GM23248 (cell line): ENCODE measurements at regions not wholly inside any gene's neighbourhood (a gene's known extent, or its start where the extent isn't known, plus 50 kb on each side); places are given as distances from the start of the nearest gene placed in this dataset.
"Not testable (repeated sequence)": the region's sequence is repeated elsewhere in the genome, so short reads cannot be mapped to it uniquely, and the experiment has no call there.

ENCODE experiments used
- DNase-seq: peaks from one replicate; pipeline ENCODE4 v3.0.0-alpha.2; 2015
- H2AFZ ChIP-seq: fragments of 200-600 bp; sonication (generic); 2 replicates; pipeline ENCODE4 v1.6.1; 2016; ENCODE audit warnings: antibody characterized with exemption
- H3F3A ChIP-seq: fragments of 200-600 bp; sonication (generic); 2 replicates; pipeline ENCODE4 v1.6.1; 2016; ENCODE audit warnings: mild to moderate bottlenecking, antibody characterized with exemption, mixed run types; ENCODE audit not compliant: insufficient read depth
- H3K27ac ChIP-seq: fragments of 200-600 bp; sonication (generic); 2 replicates; pipeline ENCODE4 v1.5.1; 2016; ENCODE audit warnings: mild to moderate bottlenecking
- H3K27me3 ChIP-seq: fragments of 200-600 bp; sonication (generic); replicated peaks from 2 replicates; pipeline ENCODE4 v1.6.1; 2016; ENCODE audit warnings: mild to moderate bottlenecking; ENCODE audit not compliant: insufficient read depth
- H3K36me3 ChIP-seq: fragments of 200-600 bp; sonication (generic); 2 replicates; pipeline ENCODE4 v1.6.1; 2016; ENCODE audit warnings: low read depth, mild to moderate bottlenecking
- H3K4me1 ChIP-seq: fragments of 200-600 bp; sonication (generic); 2 replicates; pipeline ENCODE4 v1.6.1; 2016; ENCODE audit warnings: mild to moderate bottlenecking; ENCODE audit not compliant: insufficient read depth
- H3K4me2 ChIP-seq: fragments of 200-600 bp; sonication (generic); one replicate; pipeline ENCODE4 v1.6.1; 2016; ENCODE audit warnings: mild to moderate bottlenecking; ENCODE audit not compliant: unreplicated experiment
- H3K4me3 ChIP-seq: fragments of 200-600 bp; sonication (generic); 2 replicates; pipeline ENCODE4 v1.5.1; 2016; ENCODE audit warnings: mild to moderate bottlenecking
- H3K79me2 ChIP-seq: fragments of 200-600 bp; sonication (generic); 2 replicates; pipeline ENCODE4 v1.6.1; 2016; ENCODE audit warnings: mild to moderate bottlenecking; ENCODE audit not compliant: insufficient read depth
- H3K9ac ChIP-seq: fragments of 200-600 bp; sonication (generic); 2 replicates; pipeline ENCODE4 v1.6.1; 2016; ENCODE audit warnings: mild to moderate bottlenecking
- H3K9me2 ChIP-seq: fragments of 200-600 bp; sonication (generic); 2 replicates; pipeline ENCODE4 v1.6.1; 2016; ENCODE audit warnings: mixed run types, mild to moderate bottlenecking, moderate library complexity; ENCODE audit not compliant: insufficient read depth
- H3K9me3 ChIP-seq: fragments of 200-600 bp; sonication (generic); one replicate; pipeline ENCODE4 v1.6.1; 2017; ENCODE audit warnings: low read depth
- H4K20me1 ChIP-seq: fragments of 200-600 bp; sonication (generic); 2 replicates; pipeline ENCODE4 v1.6.0; 2016; ENCODE audit not compliant: insufficient read depth
- EZH2 ChIP-seq: fragments of 200-600 bp; sonication (generic); IDR thresholded peaks from 2 replicates; pipeline ENCODE4 v1.6.1; 2018; ENCODE audit warnings: antibody characterized with exemption, mild to moderate bottlenecking; ENCODE audit not compliant: insufficient read depth, poor library complexity, severe bottlenecking
- EZH2phosphoT487 ChIP-seq: fragments of 200-600 bp; sonication (generic); IDR thresholded peaks from 2 replicates; pipeline ENCODE4 v1.6.1; 2018; ENCODE audit warnings: antibody characterized with exemption, moderate library complexity, mild to moderate bottlenecking, low read depth; ENCODE audit not compliant: insufficient read depth
- WGBS, 2 experiments: methylation state at CpG; one replicate each; pipeline ENCODE4 v1.1.6; 2015 to 2017; ENCODE audit warnings: low lambda C conversion rate in 2 of 2, low coverage in 1 of 2; ENCODE audit errors: missing lambda C conversion rate in 2 of 2; 5-methylcytosine and 5-hydroxymethylcytosine counted together
- in situ Hi-C: fragments of 300-500 bp; cut with MboI; formaldehyde crosslinking; loops from 2 replicates; pipeline ENCODE4 v1.15.0; 2020

GRCh38 chr5:153258469-153258868 lies 232.0 kb upstream of the GRIA1 start:
- H3F3A ChIP-seq: no peaks in the 10 kb centered on the region
- H3K79me2 ChIP-seq: no peaks in the 10 kb centered on the region
- in situ Hi-C loops: no loop called here
- no peaks in the 10 kb centered on the region for H3K27me3 ChIP-seq
- no peaks in the 10 kb centered on the region for H3K9me2 ChIP-seq
- WGBS, 2 experiments: 14 to 16% methylated on average over 3 of the region's 3 CpGs
- no peak overlapping the region for H3K27ac ChIP-seq
- DNase-seq: no peak
- no peak overlapping the region for H2AFZ ChIP-seq
- no peaks in the 10 kb centered on the region for H3K9me3 ChIP-seq
- H3K36me3 ChIP-seq: no peaks in the 10 kb centered on the region
- no peak overlapping the region for H3K4me2 ChIP-seq
- H4K20me1 ChIP-seq: no peaks in the 10 kb centered on the region
- H3K9ac ChIP-seq: no peak overlapping the region
- H3K4me3 ChIP-seq: no peak overlapping the region
- no peak for TF ChIP-seq EZH2
- no peaks in the 10 kb centered on the region for H3K4me1 ChIP-seq

DNA sequence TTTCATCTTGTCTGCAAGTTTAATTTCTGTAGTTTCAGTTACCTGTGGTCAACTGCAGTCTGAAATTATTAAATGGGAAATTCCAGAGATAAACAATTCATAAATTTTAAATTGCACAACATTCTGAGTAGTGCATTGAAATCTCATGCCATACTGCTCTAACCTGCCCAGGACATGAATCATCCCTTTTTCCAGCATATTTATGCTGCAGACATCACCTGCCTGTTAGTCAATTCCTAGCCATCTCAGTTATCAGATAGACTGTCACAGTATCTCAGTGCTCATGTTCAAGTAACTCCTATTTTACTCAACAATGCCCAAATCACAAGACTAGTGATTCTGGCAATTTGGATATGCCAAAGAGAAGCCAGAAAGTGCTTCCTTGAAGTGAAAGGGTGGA lies 223.0 kb upstream of the GRIA1 start:
- no peaks in the 10 kb centered on the region for H3K27me3 ChIP-seq
- no peak overlapping the region for H3K4me2 ChIP-seq
- DNase-seq: no peak
- H2AFZ ChIP-seq: no peak overlapping the region
- no peak overlapping the region for H3K4me3 ChIP-seq
- no peak overlapping the region for H3K27ac ChIP-seq
- no peaks in the 10 kb centered on the region for H4K20me1 ChIP-seq
- no peaks in the 10 kb centered on the region for H3K79me2 ChIP-seq
- no peaks in the 10 kb centered on the region for H3K4me1 ChIP-seq
- H3F3A ChIP-seq: no peaks in the 10 kb centered on the region
- in situ Hi-C loops: no loop called here
- H3K9ac ChIP-seq: no peak overlapping the region
- H3K9me2 ChIP-seq: no peaks in the 10 kb centered on the region
- H3K36me3 ChIP-seq: no peaks in the 10 kb centered on the region
- TF ChIP-seq EZH2phosphoT487: no peak
- no peak for TF ChIP-seq EZH2
- no peaks in the 10 kb centered on the region for H3K9me3 ChIP-seq

DNA sequence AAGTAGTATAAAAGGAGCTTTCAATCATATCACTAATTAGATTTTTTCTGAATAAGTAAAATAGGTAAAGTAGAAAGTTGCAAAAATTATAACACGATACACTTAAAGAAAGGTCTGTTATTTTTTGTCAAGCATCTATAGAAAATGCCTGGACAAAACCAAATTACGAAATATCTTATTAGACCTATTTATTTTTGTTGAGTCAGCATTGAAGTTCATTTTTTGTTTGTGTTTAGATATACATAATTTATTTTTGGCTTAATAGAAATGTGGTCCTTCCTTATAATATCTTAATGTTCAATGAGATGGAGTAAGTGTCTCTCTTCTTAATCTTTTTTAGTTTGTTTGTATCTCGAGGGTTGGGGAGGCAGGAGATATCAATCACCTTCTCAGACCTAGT lies 214.8 kb upstream of the GRIA1 start:
- 13 to 23% methylated on average over 3 of the region's 3 CpGs for WGBS, 2 experiments
- H2AFZ ChIP-seq: no peak overlapping the region
- H3K36me3 ChIP-seq: no peaks in the 10 kb centered on the region
- no peak overlapping the region for H3K4me3 ChIP-seq
- H3K9ac ChIP-seq: no peak overlapping the region
- in situ Hi-C loops: no loop called here
- no peaks in the 10 kb centered on the region for H3K4me1 ChIP-seq
- H3K27me3 ChIP-seq: no peaks in the 10 kb centered on the region
- H3K27ac ChIP-seq: no peak overlapping the region
- H3K9me3 ChIP-seq: no peaks in the 10 kb centered on the region
- H3K9me2 ChIP-seq: no peaks in the 10 kb centered on the region
- H3F3A ChIP-seq: no peaks in the 10 kb centered on the region
- H4K20me1 ChIP-seq: no peaks in the 10 kb centered on the region
- H3K79me2 ChIP-seq: no peaks in the 10 kb centered on the region
- H3K4me2 ChIP-seq: no peak overlapping the region
- DNase-seq: no peak
- TF ChIP-seq EZH2phosphoT487 (no peak), EZH2 (no peak)

- DNase-seq: peak; percentile 48
- Histone ChIP-seq H3K27me3 (no peaks in the 10 kb centered on the region), H2AFZ (no peak overlapping the region), H3K4me2 (no peak overlapping the region), H3K4me1 (no peaks in the 10 kb centered on the region), H3K36me3 (no peaks in the 10 kb centered on the region), H3F3A (no peaks in the 10 kb centered on the region), H3K27ac (no peak overlapping the region), H3K4me3 (no peak overlapping the region), H4K20me1 (no peaks in the 10 kb centered on the region), H3K9me2 (no peaks in the 10 kb centered on the region), H3K79me2 (no peaks in the 10 kb centered on the region), H3K9ac (no peak overlapping the region), H3K9me3 (no peaks in the 10 kb centered on the region)
- in situ Hi-C loops: no loop called here
- WGBS, 2 experiments: 23 to 24% methylated on average over 4 of the region's 4 CpGs
- TF ChIP-seq EZH2 (no peak), EZH2phosphoT487 (no peak)
Measured at GRCh38 chr5:153276151-153276550, 214.3 kb upstream of the GRIA1 start.

- H4K20me1 ChIP-seq, DNase-seq, H3K27me3 ChIP-seq, H3K4me1 ChIP-seq, H3F3A ChIP-seq, H3K36me3 ChIP-seq, H3K9ac ChIP-seq, H3K27ac ChIP-seq, H3K9me3 ChIP-seq, in situ Hi-C loops, H3K4me2 ChIP-seq, H3K79me2 ChIP-seq, H2AFZ ChIP-seq, H3K9me2 ChIP-seq, H3K4me3 ChIP-seq: not testable (repeated sequence)
- WGBS, 2 experiments: 85% methylated on average over 30 of the region's 45 CpGs; no CpG with 5 or more reads in 1 of the 2 experiments
Measured at GRCh38 chr5:153296251-153296844, 194.1 kb upstream of the GRIA1 start.
